Lower leg skin (tissue), 3 donors: ENCODE measurements at regions not wholly inside any gene's neighbourhood (a gene's known extent, or its start where the extent isn't known, plus 50 kb on each side); places are given as distances from the start of the nearest gene placed in this dataset.

ENCODE experiments used
- POLR2A ChIP-seq, 2 donors: fragments of 450-650 bp; IDR thresholded peaks; one replicate each; pipeline ENCODE4 v1.6.1; 2016 to 2017; ENCODE audit warnings: antibody characterized with exemption in 2 of 2, mild to moderate bottlenecking in 1 of 2, moderate library complexity in 1 of 2
- TF ChIP-seq, protein P1 (sequence below), 3 donors: fragments of 450-650 bp; IDR thresholded peaks; one replicate each; pipeline ENCODE4 v1.5.1; 2016; ENCODE audit warnings: antibody characterized with exemption in 3 of 3, mild to moderate bottlenecking in 3 of 3, moderate library complexity in 2 of 3

DNA sequence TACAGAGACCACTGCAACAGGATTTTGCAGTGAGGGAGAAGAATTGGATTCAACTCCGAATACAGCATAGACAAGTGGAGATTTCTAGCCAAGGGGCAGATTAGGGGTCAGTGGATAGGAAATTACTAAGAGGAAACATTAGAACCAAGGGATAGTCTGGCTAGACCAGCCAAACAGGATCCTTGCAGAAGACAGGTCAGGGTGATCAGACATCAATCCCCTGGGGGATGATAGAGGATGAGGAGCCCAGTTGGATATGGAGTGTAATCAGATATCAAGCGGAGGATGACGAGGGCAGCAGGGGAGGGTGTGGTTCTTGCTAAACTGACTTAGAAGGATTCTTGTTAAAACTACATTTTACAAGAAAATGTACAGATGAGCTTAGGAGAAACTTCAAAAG is 424.4 kb downstream of the DAD1 start:
- TF ChIP-seq, protein P1, sequence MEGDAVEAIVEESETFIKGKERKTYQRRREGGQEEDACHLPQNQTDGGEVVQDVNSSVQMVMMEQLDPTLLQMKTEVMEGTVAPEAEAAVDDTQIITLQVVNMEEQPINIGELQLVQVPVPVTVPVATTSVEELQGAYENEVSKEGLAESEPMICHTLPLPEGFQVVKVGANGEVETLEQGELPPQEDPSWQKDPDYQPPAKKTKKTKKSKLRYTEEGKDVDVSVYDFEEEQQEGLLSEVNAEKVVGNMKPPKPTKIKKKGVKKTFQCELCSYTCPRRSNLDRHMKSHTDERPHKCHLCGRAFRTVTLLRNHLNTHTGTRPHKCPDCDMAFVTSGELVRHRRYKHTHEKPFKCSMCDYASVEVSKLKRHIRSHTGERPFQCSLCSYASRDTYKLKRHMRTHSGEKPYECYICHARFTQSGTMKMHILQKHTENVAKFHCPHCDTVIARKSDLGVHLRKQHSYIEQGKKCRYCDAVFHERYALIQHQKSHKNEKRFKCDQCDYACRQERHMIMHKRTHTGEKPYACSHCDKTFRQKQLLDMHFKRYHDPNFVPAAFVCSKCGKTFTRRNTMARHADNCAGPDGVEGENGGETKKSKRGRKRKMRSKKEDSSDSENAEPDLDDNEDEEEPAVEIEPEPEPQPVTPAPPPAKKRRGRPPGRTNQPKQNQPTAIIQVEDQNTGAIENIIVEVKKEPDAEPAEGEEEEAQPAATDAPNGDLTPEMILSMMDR (IDR thresholded peaks at IDR 0.05): no peak
- TF ChIP-seq POLR2A (IDR thresholded peaks at IDR 0.05): no peak
